SH-SY5Y (cell line): ENCODE measurements at regions not wholly inside any gene's neighbourhood (a gene's known extent, or its start where the extent isn't known, plus 50 kb on each side); places are given as distances from the start of the nearest gene placed in this dataset.
A peak's percentile ranks its signal among the peaks of the same experiment; 100 is the strongest.

Experiments used
- GATA2 ChIP-seq: IDR thresholded peaks from 2 replicates; pipeline ENCODE4 v1.6.1; 2011; ENCODE audit warnings: mild to moderate bottlenecking, low read depth, low read length
- GATA3 ChIP-seq: IDR thresholded peaks from 2 replicates; pipeline ENCODE4 v1.6.1; 2011; ENCODE audit warnings: low read depth, mild to moderate bottlenecking, low read length, moderate library complexity

DNA sequence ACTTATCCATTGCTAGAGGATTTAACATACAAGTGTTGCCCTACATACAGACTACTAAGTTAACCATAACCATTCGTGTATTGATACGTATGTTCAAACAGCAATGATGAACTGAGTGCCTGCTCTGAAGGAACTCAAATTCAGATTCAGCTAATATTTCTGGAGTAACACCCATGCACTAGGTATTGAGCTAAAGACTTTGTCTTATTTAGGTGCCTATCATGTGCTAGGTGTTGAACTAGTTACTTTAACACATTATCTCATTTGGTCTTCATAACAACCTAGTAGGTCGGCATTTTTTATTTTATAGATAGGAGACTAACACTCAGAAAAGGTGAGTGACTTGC is 160.0 kb downstream of the LTN1 start:
- no peak for TF ChIP-seq GATA3

DNA sequence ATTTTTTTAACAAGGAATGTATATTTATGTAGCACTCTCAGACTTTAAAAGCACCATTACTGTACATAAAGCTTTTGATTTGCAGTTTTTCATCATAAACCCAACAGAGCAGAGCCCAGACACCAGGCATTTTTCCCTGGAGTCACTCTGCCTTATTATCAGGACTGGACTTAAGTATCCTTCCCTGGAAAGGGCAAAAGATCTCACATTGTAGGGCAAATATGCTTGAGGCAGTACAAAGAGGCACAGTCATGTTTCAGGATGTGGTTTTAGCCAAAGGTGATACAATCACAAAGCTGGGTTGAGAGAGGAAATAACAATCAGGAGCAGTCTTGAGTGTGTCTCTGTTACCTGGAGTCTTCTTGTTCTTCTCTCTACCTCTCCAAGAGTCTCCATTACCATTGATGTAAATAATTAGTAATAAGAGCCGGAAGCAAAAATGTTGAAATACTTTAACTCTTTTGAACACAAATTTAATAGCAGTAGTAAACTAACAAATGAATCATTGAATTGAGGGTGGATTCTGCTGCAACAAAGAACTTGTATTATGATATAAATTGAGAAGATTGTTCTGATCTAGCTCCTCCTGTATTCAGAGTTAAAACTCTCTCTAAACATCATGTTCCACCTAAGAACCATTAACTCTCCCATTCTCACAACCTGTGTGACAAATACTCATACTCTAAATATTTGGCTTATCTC is 160.5 kb downstream of the LTN1 start:
- TF ChIP-seq GATA3 (no peak), GATA2 (no peak)

DNA sequence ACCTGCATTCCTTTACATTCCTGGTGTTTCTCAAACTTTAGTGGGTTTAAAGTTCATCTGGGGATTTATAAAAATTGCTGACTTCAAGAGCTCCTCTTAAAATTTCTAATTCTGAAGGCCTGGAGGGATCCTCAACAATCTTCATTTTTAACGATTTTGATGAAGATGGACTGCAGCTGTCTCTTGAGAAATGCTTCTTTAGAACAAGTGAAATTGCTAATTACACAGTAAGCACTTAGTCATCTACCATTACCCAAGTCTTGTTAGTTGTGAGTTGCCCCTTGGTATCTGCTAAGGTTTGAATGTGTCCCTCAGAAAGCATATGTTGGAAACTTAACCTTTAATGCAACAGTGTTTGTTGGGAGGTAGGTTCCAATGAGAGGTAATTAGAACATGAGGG is 163.7 kb downstream of the LTN1 start:
- TF ChIP-seq GATA2 (no peak), GATA3 (no peak)

DNA sequence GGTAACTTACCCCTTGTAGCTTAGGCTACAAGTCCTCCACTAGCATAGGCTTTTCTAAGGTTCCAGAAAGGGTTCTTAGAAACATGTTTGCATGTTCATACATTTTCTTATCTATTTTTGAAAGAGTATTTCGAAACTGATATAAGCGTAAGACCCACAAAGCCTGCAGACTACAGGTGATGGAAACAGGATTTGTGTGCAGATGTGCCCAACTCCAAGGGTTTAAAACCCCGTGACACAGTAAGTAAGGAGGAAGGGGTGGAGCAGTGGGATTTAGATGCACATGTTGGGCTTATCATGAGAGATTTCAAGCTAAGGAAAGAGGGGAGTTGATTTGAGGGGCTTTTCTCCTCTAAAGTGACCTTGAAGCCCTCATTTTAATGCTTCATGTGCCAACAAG is 164.7 kb downstream of the LTN1 start:
- TF ChIP-seq GATA2: no peak
- no peak for TF ChIP-seq GATA3

DNA sequence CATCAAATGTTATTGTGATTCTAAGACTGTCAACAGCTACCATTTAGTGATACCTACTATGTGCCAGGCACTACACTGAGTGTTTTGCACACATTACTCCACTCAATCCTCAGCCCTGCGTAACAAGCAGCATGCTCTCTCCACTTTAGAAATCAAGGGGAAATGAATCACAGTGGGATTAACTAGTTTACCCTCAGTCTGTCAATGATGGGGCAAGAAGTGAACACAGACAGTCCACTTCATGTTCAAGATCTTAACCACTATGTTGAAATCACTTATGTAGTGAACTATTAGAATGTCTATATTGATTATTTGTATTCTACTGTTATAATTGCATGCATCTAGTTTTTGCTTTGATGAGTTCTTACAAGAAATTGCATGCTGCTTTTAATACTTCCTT is 165.3 kb downstream of the LTN1 start:
- TF ChIP-seq GATA2: no peak
- TF ChIP-seq GATA3: no peak

DNA sequence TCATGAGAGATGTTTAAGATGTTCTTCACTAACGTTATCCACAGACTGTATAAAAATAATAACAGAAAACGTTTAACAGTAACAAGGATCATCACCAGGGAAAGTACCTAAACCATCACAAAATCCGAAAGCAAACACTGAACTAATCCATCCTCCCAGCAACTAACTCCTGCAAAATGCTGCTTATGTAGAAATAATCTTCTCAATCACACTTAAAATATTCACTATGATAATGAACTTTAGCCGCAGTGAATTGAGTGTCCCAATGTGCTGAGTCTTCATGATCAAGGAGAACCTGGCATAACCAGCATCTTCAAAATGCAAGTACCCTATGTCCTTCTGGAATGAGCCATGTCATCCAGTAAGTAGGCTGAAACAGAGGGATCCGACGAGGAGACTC is 166.1 kb downstream of the LTN1 start:
- TF ChIP-seq GATA2 (no peak), GATA3 (no peak)

DNA sequence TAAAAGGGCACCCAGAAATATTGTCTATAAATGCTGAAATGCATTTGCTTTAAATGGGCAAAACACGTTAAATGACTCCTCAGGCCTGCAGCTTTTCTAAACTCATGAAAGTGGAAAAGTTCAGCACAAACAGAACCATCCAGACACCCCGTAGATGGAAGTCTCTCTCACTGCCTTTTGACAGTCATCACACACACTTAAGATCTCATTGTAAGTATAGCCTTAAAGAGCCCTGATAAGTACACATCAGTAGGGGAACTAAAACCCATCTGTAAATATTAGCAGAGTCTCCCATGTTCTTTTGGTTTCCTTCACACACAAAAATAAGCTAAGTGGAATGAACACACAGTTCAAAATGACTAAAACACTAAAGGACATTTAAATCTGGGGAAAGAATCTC is 166.7 kb downstream of the LTN1 start:
- TF ChIP-seq GATA3 (no peak), GATA2 (no peak)

DNA sequence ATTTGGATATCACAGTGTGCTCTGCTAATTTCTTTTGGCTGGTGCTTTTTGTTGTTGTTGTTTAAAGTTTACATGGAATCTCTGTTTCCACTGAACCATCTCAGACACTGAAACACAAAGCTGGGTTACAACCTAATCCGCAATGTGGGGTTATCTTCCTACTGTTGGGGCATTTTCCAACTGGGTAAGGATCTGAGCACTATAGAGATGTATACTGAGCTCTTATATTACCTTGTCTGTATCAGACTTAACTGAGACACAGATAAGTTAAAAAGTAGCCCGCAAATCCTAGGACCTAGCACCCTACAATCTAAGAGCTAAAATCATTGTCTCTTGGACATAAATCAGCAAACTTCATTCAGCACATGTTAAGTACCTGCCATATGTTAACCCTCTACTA is 169.2 kb downstream of the LTN1 start:
- TF ChIP-seq GATA3 (no peak), GATA2 (no peak)

DNA sequence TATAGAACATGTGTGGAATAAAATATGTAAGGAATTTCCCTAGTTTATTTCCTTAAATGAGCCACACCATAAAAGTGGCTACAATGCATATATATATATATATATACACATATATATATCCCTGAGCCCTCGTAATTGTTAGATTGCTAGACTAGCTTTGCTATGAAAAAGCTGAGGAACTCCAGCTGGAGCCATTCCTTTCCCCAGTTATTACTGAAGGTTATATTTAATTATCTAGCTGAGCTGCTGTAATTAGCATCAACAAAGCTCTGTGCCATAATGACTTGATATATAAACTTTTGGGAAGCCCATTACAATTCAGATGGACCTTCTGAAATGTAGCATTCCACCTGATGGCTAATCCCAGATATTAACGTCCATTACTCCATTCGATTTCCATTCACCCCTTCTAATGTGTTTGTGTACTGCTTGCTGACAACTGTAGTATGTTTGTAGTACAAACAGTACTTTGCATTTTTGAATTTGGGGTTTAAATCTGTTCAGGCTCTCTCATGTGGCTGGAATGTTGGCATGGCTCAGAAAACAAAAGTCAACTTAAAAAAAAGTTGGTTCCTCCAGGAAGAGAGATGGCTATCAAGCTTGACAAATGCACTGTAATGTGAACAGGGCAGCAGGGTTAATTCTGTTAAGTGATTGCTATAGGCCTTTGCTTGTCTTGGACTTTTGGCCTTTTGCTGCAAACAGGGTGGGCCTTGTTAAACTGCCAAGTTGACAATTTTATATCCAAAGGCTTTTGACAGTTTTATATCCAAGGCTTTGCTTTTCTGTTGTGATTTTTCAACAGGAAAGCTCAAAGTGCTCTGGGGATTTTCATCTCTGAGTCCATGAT is 170.0 kb downstream of the LTN1 start:
- peak; percentile 91 for TF ChIP-seq GATA2
- peak; percentile 73; the same call in 1 of the 2 replicates for TF ChIP-seq GATA3

DNA sequence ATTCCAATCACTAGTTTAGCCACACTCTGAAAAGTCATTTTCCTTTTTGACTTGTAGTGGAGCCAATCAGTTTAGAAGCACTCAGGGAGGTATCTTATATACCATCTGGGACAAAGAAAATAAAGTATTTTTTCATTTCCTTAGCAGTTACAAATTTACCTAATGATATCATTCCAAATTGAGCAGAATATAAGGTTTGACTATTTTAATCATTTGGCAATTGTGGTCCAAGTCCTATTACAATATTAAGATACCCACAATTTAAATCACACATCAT is 170.6 kb downstream of the LTN1 start:
- TF ChIP-seq GATA2 (no peak), GATA3 (no peak)

DNA sequence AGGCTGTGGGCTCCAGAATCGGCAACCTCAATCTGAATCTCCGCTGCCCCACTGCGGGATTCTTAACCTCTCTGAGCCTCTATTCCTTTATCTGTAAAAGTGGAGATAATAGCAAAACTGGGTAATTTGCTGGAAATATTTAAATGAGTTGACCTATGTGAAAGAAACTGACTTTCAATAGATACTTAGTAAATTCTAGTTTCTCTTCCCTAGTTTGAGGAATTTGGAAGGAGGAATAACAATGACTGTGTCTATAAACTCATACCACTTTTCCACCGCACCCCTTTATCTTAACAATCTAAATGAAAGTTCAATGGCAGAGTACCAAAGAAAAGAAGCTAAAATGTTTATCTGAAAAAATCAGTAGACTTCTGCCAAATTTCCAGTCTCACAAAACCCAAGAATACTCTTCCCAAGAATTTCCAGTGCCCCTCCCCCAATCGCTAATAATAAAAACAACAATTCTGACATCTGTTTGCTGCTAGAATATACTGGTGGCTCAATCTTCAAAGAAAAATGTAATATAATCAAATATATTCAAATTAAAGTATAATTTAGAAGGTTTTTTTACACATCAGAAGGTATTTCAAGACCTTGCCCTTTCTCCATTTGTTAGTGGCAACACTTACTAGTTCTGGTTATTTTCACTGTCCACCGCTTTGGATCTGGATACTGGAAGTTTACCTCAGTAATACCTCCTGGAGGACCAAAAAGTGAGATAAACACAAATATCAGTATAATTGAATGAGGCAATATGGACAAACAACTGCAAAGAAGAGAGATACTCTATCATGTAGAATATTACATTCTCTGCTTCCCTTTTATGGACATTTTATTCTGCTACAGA is 171.2 kb downstream of the LTN1 start:
- TF ChIP-seq GATA3 (no peak), GATA2 (no peak; the same call in 1 of the 2 replicates)

DNA sequence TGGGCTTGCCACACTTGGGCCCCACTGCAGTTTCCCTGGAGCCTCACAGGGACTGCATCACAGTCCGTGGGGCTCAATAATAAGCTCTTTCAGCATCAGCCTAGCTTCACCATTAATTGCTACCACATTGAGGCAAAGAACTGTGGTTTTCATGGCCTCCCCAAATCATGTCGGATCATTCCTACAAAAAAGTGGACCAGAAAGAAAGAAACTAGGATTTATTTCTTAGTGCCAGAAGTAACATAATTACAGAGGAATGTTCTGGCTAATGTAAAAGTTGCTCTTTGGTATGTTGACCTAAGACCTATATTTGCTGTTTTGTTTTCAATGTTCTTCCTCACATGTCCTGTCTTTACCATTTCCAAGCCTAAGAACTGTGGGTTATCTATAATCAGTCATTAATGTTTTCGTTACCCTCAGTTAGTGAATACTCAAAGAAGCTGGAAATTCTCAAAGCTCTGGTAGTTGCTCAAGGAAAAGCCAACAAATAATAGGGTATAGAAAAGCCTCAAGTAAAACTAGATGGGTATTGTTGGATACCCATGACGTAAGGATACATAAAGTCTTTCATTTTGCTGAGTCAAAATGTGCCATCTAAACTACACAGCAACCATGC is 173.9 kb downstream of the LTN1 start:
- TF ChIP-seq GATA2 (no peak), GATA3 (no peak)

DNA sequence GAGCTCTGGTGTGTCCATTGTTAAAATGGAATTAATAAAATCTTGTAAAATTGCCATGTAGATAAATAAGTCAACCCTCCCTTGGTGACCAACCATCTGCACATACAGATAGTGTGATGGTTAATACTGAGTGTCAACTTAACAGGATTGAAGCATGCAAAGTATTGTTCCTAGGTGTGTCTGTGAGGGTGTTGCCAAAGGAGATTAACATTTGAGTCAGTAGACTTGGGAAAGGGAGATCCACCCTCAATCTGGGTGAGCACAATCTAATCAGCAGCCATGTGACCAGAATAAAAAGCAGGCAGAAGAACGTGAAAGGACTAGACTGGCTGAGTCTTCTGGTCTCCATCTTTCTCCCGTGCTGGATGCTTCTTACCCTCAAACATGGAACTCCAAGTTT is 174.8 kb downstream of the LTN1 start:
- no peak for TF ChIP-seq GATA2

DNA sequence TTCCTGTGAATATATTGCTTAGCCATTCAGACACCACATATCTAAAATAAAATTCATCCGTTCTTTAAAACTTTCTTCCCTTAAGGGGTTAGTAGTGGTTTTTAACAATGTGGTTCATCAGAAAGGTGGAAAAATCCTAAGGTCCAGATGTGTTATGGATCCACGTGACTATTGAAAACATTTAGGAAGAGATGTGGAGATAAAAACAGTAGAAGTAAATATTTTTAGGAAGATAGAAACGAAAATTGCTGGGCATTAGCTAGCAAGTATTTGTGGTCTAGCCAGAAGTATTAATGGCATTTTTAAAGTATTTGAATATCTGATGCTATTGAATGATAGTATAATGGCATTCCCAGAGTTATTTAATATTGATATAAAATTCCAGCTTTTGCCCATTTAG is 180.8 kb downstream of the LTN1 start:
- TF ChIP-seq GATA2: no peak
- TF ChIP-seq GATA3: no peak
